ENCODE measurements at regions not wholly inside any gene's neighbourhood (a gene's known extent, or its start where the extent isn't known, plus 50 kb on each side); places are given as distances from the start of the nearest gene placed in this dataset.

DNA sequence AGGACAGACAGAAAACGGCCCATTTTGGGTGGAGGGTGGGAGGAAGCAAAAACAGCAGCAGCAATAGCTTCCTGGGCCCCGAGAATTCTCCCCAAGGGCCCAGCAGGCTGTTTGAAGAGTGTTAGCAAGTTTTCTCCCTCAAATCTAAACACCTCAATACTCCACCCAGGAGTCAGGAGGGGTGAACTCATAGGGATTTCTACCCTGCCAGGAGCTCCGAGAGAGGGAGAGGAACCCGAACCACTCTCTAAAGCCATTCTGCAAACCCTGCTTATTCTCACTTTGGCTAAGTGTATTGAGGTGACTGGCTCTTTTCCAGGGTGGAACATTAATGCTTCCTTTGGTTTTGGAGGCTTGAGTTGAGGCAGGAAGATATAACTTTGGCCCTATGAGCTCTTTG lies 55.6 kb upstream of the PPM1J start:
- intact Hi-C loops (cut with DNase I, micrococcal nuclease), result no loop called here
- CTCF ChIA-PET, result interaction anchor here (0.7 to 1.4 kb wide), 3 partner anchors 9 to 55 kb away, joined by 3 to 5 read pairs (median 4); no protein-coding TSS in a partner anchor
- no peaks in the 10 kb centered on the region for H3K9me3 Mint-ChIP-seq (ENCODE audit: low read depth)

DNA sequence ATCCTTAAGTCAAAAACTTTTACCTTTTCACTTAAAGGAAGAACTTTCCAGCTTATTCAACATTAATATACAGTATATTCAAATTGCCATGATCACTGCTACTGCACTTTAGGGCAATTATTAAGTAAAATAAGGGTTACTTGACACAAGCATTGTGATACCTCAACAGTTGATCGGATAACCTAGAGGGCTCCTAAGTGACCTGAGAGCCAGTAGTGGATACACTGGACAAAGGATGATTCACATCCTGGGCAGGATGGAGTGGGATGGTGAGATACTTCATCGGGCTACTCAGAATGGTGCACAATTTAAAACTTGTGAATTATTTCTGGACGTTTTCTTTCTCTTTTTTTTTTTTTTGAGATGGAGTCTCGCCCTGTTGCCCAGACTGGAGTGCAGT lies 54.5 kb upstream of the PPM1J start:
- intact Hi-C loops (cut with DNase I, micrococcal nuclease), result no loop called here
- DNase-seq, result no peak
- no peak overlapping the region for H3K4me3 Mint-ChIP-seq
- ChIA-PET POLR2A (no interaction called here), CTCF (no interaction called here)
- H3K9me3 Mint-ChIP-seq (ENCODE audit: low read depth), result no peaks in the 10 kb centered on the region
- no peaks in the 10 kb centered on the region for H3K4me1 Mint-ChIP-seq
- H3K27ac Mint-ChIP-seq, result no peak overlapping the region
- no peak for ATAC-seq
- H3K36me3 Mint-ChIP-seq (ENCODE audit: low read depth), result no peaks in the 10 kb centered on the region
- H3K27me3 Mint-ChIP-seq, result peaks cover 16% of the 10 kb centered on the region

More for the DNA sequence above, 55.6 kb upstream of the PPM1J start:
- Mint-ChIP-seq H3K27me3 (peaks cover 15% of the 10 kb centered on the region), H3K4me1 (no peaks in the 10 kb centered on the region), H3K27ac (no peak overlapping the region), H3K4me3 (no peak overlapping the region), H3K36me3 (ENCODE audit: low read depth) (no peaks in the 10 kb centered on the region)
- ATAC-seq (no peak), DNase-seq (no peak)
- POLR2A ChIA-PET, result interaction anchor here (0.7 kb wide), 1 partner anchor 1159 kb away, joined by 3 read pairs; the partner anchor contains the start of gene HIPK1

DNA sequence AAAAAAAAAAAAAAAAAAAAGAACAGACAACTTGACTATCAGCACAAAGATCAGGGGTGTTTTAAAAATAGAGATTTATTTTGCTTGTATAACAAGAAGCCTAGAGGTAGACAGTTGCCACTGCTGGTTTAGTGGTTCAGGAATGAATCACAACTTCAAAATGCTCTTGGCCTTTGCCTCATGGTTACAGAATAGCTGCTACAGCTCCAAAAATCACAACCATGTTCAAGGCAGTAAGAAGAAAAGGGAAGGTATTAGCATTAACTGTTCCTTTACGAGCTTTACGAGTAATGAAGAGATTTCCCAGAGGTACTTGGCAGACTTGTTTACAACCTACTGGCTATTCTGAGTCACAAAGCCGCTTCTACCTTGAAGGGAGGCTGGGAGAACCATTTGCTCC lies 52.5 kb upstream of the PPM1J start:
- H3K36me3 Mint-ChIP-seq (ENCODE audit: low read depth), result no peaks in the 10 kb centered on the region
- intact Hi-C loops (cut with DNase I, micrococcal nuclease), result no loop called here
- H3K4me3 Mint-ChIP-seq, result no peak overlapping the region
- ChIA-PET POLR2A (no interaction called here), CTCF (interaction anchor here (0.6 kb wide), 1 partner anchor 1980 kb away, joined by 3 read pairs; no protein-coding TSS in a partner anchor)
- no peaks in the 10 kb centered on the region for H3K4me1 Mint-ChIP-seq
- no peak for DNase-seq
- H3K27me3 Mint-ChIP-seq, result peaks cover 15% of the 10 kb centered on the region
- no peak overlapping the region for H3K27ac Mint-ChIP-seq
- H3K9me3 Mint-ChIP-seq (ENCODE audit: low read depth), result no peaks in the 10 kb centered on the region
- ATAC-seq, result no peak
